HS-27A (cell line): ENCODE measurements at regions not wholly inside any gene's neighbourhood (a gene's known extent, or its start where the extent isn't known, plus 50 kb on each side); places are given as distances from the start of the nearest gene placed in this dataset.
"Not testable (repeated sequence)": the region's sequence is repeated elsewhere in the genome, so short reads cannot be mapped to it uniquely, and the experiment has no call there.

Experiments used
- DNase-seq: peaks from one replicate; pipeline ENCODE4 v3.0.0-alpha.2; 2012; ENCODE audit warnings: low read depth, missing footprints

DNA sequence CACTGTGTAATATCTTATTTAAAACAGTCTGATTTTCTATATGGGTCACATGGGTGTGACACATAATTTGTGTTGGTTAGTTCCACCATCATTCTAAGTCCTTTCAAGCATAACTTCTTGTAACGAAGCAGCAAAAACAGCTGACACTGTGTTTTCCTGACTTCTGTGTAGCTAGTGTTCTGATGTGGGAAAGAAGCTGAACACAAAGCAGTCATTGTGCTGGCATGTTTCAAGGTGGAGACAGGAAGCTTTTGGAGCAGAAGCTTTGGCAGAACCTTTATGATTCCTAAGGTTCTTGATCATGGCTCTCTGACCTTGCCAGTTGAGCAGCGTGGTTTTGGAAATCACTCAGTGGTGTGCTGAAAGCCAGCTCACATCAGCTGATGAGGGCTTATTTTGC lies 351.7 kb upstream of the MDGA2 start:
- no peak for DNase-seq

DNA sequence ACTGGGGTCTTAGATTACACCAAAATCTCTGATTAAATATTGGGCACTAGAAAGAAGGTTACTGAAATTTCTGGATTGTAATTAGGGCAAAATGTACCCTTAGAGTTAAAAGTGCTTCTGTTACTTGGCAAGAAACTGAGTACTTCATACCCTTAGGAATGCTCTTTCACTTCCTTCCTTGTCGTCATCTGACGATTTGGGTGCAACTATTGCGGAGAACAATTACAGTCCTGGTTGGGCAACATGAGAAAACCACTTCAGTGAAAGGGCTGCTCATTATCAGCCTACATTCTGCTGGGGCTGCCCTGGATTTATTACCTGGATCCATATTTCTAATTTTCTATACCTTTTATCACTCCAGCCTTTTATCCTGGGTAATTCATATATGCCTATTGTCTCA lies 348.5 kb upstream of the MDGA2 start:
- no peak for DNase-seq

DNA sequence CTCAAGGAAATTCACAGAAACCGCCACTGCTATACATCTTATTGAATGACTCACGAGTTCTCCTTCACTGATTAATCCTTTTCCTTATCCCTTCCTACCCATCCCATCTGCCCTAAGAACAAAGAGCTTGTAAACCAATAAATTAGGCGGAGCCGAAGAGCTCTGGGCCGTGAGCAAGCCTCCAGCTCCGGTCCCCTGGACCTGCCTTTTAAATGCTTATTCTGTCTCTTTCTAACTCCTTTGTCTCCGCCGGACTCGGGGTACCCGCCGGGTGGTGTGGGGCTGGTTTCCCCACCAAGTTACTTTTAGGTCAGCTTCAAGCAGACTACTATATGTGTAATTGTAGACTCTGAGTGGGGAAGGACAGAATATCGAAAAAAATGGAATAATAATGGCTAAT lies 336.1 kb upstream of the MDGA2 start:
- DNase-seq = not testable (repeated sequence)

DNA sequence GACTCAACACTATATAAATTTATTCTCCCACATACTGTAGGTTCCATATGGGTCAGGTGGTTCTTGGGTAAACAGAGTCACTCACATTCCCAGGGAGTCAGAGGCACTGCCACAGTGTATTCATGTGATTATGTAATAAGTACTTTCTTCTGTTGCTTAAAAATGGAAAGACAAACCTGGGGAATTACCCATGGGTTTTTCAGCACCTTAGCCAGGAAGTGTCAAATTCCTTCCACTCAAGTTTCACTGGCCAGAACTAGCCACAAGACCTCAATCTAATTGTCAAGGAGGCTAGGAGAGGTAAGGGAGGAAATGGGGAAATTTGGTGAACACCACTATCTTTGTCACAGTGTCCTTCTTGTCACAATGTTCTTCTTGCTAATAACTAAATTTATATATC lies 333.2 kb upstream of the MDGA2 start:
- DNase-seq = no peak

DNA sequence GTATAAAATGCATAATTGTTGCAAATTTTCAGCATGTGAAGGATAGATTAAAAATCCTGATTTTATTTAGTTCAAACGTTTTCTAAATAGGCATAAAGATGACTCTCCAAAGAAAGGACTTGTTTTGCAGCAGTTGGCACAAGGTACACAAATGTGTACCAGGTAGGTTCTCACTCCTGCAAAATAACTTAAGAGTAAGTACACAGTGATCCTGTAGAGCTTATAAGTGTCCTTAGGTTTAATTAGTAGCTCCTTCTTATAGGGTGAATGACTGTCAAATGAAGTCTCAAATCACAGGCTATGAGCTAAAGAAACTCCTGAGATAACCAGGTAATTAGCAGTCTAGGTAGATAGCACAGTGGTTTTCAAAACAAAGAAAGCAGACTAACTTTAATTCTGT lies 330.6 kb upstream of the MDGA2 start:
- DNase-seq = no peak

DNA sequence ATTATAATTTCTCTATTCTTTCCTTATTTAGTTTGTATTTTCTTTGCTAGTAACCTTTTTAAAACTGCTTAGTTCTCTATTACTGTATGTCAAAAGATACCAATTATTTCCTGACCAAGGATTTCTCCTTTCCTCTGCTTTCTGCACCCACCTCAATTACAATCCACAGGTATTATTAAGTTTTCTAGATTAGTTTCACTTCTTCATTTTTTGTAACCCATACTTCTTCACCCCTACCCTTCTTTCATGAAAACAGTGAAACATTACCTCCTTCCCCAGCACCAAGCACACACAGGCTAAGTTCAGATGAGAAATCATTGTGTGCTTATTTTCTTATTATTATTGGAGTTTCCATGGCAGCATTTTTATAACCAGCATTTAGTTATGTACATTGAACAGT lies 318.5 kb upstream of the MDGA2 start:
- no peak for DNase-seq

DNA sequence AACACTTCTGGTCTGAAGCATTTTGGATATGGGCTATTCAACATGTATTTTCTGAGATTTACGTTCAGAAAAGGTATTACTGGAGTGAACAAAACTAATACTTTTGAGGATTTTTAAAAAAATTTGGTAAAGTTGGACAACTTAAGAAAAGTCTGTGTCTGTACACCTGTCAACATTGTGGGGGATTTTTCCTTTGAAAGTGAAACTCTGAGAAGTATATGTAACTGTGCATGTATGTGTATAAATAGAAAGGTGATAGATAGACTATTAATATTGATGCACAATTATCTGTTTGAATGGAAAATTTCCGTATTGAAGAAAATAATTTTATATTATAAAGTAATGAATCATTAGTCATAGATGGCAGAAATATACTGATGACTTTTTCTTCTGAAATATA lies 312.8 kb upstream of the MDGA2 start:
- no peak for DNase-seq

DNA sequence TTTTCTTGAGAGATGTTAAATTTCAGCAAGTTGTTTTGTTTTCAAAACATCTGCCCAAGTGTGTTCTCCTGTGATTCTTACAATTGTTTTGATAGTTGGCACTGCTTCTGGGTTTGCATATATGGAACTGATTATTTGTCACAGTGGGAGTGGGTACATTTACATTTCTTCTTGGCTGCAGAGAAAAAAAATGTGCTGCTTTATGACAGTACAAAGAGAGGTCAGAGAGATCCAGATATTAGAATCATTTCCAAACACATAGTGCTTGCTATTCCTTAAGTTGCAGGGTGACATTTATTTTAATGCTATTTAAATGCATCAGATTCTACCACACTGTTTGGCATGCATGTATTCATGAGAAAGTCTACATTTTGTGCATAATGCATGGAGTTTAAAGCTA lies 303.5 kb upstream of the MDGA2 start:
- DNase-seq = no peak

DNA sequence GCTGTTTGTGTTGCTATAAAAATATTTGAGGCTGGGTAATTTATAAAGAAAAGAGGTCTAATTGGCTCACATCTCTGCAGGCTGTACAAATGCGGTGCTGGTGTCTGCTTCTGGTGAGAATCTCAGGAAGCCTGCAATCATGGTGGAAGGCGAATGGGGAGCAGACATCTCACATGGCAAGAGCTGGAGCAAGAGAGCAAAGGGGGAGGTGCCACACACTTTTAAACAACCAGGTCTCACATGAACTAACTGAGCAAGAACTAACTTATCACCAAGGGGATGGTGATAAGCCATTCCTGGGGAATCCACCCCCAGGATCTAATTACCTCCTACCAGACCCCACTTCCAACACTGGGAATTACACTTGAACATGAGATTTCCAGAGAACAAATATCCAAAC lies 300.7 kb upstream of the MDGA2 start:
- DNase-seq = no peak

DNA sequence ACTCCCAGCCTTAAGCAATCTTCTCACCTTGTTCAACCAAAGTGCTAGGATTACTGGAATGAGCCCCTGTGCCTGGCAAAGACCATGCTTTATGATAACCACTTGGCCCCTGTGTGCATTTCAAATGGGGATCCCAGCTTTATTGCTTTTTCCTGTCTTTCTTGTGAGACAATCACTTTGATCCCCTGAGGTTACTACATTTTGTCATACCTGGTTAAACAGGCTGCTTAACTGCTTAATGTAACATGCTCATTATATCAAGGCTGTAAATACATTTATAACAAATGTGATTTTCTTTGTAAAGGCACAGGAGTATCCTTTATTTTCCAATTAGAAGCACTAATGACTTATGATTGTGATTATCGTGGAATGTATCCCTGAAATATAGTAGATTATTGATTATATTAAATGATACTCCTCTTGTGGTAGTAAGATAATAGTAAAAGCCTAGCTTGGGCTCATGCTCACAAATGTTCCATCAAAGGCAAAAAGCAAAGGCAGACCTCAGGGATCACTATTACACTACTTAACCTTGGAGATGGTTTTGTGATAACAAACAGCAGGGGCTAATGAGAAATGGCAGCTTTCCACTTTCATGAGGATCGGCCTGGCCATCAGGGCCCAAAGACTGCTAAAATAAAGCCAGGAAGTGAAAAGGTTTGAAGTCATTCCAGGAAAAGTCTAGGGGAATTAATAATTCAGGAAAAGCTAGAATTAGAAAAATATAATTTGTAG lies 290.8 kb upstream of the MDGA2 start:
- DNase-seq = no peak

DNA sequence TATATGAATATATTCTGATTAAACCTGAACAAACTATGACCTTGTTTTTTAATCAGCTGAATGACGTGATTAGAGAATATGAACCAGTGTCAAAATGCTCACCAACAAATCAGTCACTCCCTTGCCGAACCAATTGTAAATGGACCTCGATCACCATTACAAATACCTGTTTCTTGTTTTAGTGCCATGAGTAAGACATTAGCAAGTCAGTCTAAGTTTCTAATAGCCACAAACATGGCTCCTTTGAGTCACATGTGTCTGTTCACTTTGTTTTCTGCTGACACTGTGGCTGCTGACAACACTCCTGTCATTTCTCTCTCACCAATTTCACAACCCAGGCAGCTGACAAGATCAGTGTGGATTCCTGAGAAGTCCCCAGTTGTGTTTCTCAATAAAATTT lies 286.2 kb upstream of the MDGA2 start:
- DNase-seq = no peak

DNA sequence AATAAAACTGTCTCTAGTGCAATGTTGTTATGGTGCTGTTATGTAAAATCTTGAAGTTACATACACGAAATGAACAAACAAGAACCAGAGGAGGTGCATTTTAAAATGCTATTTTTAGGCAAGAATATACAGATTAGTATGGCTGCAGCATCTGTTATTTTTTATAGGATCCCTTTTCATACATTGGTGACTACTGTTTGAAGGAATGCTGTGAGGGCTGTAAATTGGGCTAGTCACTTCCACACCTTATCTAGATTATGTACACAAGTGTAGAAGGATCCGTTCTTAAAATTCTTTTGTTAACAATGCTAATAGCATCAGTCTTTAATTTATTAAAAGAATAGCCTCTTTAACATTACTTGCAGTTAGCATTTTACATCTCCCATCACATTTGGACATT lies 284.3 kb upstream of the MDGA2 start:
- DNase-seq = no peak

DNA sequence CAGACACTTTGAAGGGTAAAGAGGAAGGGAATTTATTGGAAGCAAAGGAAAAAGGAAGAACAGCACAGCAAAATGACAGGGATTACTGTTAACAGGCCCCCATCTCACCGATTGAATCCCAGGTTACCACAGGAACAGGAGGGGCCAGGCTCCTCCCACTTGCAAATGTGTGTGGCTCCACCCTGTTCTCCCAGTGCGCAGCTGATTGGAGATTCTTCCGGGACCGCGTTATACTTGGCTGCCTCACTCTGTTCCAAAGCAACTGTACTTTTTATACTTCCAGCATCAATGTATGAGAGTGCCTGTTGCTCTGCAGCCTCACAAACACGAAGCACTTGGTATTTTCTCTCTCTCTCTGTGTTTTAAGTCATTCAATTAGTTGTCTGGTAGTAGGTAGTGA lies 273.6 kb upstream of the MDGA2 start:
- no peak for DNase-seq

DNA sequence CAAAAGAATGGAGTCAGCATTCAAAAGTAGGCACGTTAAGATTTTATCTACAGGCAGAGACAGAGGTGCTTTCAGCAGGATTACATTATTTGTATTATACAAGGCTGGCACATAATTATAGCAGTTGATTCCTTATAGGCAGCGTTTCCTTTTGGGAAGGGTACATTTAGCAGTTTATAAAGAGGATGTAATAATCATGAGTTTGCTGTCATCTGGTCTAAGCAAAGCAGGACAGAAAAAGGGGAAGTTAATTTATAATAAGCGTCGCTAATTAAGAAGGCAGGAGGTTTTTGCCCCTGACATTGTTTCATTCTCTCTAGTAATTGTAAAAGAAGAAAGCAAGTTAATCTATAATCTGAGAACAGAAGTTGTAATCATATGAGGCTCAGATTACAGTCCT lies 259.9 kb upstream of the MDGA2 start:
- DNase-seq = no peak

DNA sequence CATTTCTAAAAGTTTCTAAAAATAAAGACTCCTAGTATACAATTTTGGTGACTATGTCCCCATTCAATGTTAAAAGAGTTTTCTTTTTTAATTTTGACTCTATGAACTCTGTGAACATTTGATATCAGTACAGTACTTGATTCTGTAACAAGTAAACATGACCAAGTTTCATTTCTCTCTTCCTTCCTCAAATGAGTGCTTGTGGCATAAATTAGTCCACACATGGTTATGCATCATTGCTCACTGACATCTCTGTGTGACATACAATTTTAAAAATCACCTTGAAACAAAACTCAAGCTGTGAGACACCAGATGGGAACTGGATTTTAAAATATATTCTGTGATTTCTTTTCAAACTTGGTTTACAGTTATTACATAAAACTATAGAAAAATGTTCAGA lies 253.9 kb upstream of the MDGA2 start:
- no peak for DNase-seq

DNA sequence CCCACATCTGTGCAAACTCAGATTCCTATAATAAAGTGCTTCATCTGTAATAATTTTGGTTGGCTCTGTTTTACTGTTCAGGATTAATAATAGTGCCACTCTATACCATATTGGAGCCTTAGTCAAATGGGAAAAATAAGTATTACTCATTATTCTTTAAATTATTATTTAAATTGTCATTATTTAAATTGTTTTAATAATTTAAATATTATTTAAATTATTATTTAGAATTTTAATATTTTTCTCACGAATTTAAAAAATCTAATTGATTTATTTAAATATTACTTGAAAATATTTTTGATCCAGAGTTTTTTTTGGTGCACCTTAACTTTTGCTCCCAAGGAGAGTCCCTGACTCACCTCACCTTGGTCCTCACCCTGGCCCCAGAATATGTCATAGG lies 245.7 kb upstream of the MDGA2 start:
- DNase-seq = no peak

DNA sequence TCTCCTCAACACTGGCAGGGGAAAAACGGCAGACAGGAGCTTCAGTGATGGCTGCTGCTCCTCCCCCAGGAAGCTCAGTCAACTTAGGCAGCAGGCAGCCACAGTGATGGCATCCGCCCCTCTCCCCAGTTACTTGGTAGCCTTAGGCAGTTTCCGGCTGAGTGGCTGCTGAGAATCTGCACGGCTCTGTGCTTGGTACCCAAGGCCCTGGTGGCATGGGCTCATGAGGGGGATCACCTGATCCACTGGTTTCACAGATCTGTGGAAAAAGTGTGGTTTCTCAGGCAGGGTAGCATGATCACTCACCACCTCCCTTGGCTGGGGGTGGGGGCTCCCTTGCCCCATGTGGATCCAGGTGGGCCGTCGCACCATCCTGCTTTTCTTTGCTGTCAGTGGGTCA lies 244.6 kb upstream of the MDGA2 start:
- DNase-seq = no peak

DNA sequence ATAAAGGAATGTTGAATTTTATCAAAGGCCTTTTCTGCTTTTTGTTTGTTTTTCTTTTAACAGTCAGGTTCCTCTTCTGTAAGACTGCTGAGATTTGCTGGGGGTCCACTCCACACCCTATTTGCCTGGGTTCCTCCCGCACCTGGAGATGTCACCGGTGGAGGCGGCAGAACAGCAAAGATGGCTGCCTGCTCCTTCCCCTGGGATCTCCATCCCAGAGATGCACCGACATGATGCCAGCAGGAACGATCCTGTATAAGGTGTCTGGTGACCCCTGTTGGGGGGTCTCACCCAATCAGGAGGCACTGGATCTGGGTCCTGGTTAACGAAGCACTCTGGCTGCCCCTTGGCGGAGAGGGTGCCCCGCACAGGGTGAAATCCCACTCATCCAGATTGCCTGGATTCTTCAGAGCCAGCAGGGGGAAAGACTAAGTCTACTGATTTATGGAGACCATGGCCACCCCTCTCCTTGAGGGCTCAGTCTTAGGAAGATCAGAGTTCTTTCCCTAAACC lies 244.0 kb upstream of the MDGA2 start:
- DNase-seq = no peak

DNA sequence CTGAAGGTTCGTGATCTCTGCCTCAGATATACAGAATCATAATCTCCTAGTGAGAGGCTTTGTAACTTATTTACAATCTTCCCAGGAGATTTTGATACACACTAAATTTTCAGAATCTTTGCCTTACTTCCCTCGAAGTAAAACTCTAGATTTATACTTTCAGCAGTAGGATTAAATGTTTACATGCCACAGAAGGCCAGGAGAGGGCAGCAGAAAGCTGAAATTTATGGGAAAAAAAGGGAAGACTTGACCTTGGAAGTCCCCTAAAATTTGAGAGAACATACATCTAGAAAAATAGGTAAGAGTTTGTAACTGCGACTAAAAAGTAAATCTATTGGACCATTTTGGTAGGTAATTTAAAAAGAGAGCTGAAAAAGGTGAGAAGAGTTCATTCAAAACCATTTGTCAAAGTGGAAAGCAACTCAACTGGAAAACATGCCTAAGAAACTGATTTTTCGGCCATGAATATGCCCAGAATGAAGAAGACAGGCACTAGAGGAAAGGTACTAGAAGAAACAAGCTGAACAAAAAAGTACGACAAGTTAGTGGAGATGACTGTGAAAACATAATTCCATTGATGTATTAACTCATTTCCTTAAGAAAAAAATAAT lies 242.0 kb upstream of the MDGA2 start:
- no peak for DNase-seq

DNA sequence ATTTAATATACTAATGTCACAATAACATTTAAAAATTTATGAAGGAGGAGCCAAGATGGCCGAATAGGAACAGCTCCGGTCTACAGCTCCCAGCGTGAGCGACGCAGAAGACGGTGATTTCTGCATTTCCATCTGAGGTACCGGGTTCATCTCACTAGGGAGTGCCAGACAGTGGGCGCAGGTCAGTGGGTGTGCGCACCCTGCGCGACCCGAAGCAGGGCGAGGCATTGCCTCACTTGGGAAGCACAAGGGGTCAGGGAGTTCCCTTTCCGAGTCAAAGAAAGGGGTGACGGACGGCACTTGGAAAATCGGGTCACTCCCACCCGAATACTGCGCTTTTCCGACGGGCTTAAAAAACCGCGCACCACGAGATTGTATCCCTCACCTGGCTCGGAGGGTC lies 225.7 kb upstream of the MDGA2 start:
- not testable (repeated sequence) for DNase-seq

DNA sequence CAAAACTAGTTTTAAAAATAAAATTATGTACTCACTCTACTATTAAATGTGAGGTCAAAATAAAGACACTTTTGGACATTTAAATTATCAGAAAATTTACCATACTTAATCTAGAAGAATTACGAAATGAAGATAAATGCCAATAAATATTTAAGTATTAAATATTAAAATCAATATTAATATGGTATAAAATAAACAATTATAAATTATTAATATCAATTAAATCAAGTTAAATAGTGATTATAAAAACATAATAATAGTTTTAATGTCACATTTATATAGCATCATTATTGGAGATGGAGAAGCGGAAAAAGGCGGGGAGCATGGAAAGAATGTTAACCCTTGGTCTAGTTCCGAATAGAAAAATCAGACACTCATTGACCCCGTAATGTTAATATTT lies 224.3 kb upstream of the MDGA2 start:
- DNase-seq = no peak

DNA sequence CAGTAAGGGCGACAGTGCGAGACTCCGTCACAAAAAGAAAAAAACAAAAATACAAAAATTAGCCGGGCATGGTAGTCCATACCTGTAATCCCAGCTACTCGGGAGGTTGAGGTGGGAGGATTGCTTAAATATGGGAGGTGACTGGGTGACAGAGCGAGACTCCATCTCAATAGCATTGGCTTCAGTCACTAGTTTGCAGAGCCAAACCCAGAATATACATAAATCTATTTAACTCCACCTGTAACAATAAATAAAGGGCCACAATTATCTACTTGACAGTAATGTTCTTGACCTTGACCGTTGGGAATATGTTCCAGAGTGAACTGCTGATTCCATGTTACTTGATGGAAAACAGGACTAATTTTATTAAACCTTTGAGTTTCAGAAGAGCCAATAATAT lies 198.9 kb upstream of the MDGA2 start:
- no peak for DNase-seq

DNA sequence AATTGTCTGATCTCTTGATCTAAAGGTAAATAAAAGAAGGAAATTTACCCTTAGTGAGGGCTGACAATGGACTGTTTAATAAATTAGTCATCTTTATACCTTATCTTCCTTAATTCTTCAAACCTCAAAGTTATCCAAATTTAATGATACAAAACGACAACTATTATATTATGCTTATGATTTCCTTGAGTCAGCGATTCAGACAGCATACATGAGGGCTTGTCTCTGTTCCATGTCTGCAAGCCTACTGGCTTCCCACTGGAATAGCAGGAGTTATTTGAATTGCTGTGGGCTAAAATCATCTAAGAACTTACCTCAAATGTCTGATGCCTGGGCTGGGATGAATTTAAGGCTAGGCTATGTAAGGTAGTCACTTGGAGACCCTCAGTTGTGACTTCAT lies 197.2 kb upstream of the MDGA2 start:
- DNase-seq = no peak

DNA sequence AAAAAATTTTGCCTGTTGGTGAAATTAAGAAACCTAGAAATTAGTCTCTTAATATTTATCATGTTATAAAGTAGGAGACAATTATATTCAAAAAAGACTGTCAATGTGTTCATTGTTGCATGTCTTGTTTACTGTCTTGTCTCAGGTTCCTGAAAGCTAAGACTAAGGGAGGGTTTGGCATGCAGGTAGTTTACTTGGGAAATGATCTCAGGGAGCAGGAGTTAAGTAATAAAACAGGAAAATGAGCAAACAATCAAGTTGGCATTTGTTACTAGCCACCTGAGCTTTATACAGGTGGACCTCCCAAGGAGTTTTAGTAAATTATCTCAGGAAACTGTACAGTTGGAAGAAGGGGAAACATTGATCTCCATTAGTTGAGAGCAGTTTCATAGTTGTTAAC lies 188.0 kb upstream of the MDGA2 start:
- DNase-seq = no peak
